IMR-90 (cell line): ENCODE measurements at regions not wholly inside any gene's neighbourhood (a gene's known extent, or its start where the extent isn't known, plus 50 kb on each side); places are given as distances from the start of the nearest gene placed in this dataset.

ENCODE experiments used
- ATAC-seq: fragments of 200-7000 bp; cut with Tn5 transposase; 2 replicates; pipeline ENCODE4 v1.9.1; 2020; ENCODE audit warnings: low read depth, mild to moderate bottlenecking, moderate library complexity
- BruUV-seq: library from RNA; stranded (reverse); fragments of 400-500 nt; replicated peaks from 2 replicates; lab custom pipeline; 2021; lab: Mats Ljungman, UMichigan
- CTCF ChIA-PET: fragments of 300-600 bp; formaldehyde crosslinking; extraction: SDS; loops from one replicate; lab custom pipeline; 2021; ENCODE audit warnings: antibody characterized with exemption; lab: Yijun Ruan, JAX
- POLR2A ChIA-PET: fragments of 300-600 bp; sonication (Branson Sonifier 250); formaldehyde crosslinking; loops from one replicate; lab custom pipeline; 2022; ENCODE audit warnings: antibody characterized with exemption; ENCODE audit not compliant: unreplicated experiment; lab: Charles Lee
- DNase-seq: peaks from one replicate; pipeline ENCODE4 v3.0.0; 2013
- H2AFZ ChIP-seq: replicated peaks from 2 replicates; pipeline ENCODE3; 2013; ENCODE audit warnings: low read length, mild to moderate bottlenecking; ENCODE audit not compliant: poor library complexity
- H2AK5ac ChIP-seq: 2 replicates; pipeline ENCODE4 v1.6.1; 2013; ENCODE audit warnings: low read depth, low read length, inconsistent platforms
- H2AK9ac ChIP-seq: replicated peaks from 2 replicates; pipeline ENCODE3; 2013; ENCODE audit warnings: mild to moderate bottlenecking, low read depth, low read length, moderate library complexity; ENCODE audit not compliant: poor library complexity
- H2BK120ac ChIP-seq: 2 replicates; pipeline ENCODE4 v1.6.1; 2013; ENCODE audit warnings: low read depth, low read length, inconsistent platforms
- H2BK15ac ChIP-seq: 3 replicates; pipeline ENCODE4 v1.6.1; 2013; ENCODE audit warnings: low read depth, low read length, inconsistent platforms
- H2BK20ac ChIP-seq: 2 replicates; pipeline ENCODE4 v1.6.1; 2013; ENCODE audit warnings: low read depth, mild to moderate bottlenecking, inconsistent platforms, low read length, moderate library complexity
- H2BK5ac ChIP-seq: 2 replicates; pipeline ENCODE4 v1.6.1; 2013; ENCODE audit warnings: mild to moderate bottlenecking, low read depth, low read length, inconsistent platforms; ENCODE audit not compliant: poor library complexity, severe bottlenecking
- H3K14ac ChIP-seq: replicated peaks from 2 replicates; pipeline ENCODE4 v1.6.1; 2013; ENCODE audit warnings: low read depth, low read length, inconsistent platforms
- H3K18ac ChIP-seq: 2 replicates; pipeline ENCODE4 v1.6.1; 2013; ENCODE audit warnings: low read depth, low read length, control low read depth
- H3K23ac ChIP-seq: 2 replicates; pipeline ENCODE4 v1.6.1; 2013; ENCODE audit warnings: low read depth, low read length, inconsistent platforms
- H3K27ac ChIP-seq: 2 replicates; pipeline ENCODE4 v1.5.1; 2013; ENCODE audit warnings: mild to moderate bottlenecking, control low read depth, low read length; ENCODE audit not compliant: insufficient read depth
- H3K27me3 ChIP-seq: 2 replicates; pipeline ENCODE4 v1.6.1; 2013; ENCODE audit warnings: low read length; ENCODE audit not compliant: control insufficient read depth, insufficient read depth
- H3K36me3 ChIP-seq: 2 replicates; pipeline ENCODE4 v1.6.1; 2013; ENCODE audit warnings: low read length, mixed read lengths; ENCODE audit not compliant: control insufficient read depth, insufficient read depth
- H3K4ac ChIP-seq: 2 replicates; pipeline ENCODE4 v1.6.1; 2013; ENCODE audit warnings: low read depth, low read length, inconsistent platforms
- H3K4me1 ChIP-seq: 2 replicates; pipeline ENCODE4 v1.6.1; 2013; ENCODE audit warnings: low read length, mixed read lengths; ENCODE audit not compliant: control insufficient read depth, insufficient read depth
- H3K4me2 ChIP-seq: 2 replicates; pipeline ENCODE4 v1.6.1; 2013; ENCODE audit warnings: low read depth, mild to moderate bottlenecking, control low read depth, low read length, moderate library complexity
- H3K4me3 ChIP-seq: 2 replicates; pipeline ENCODE4 v1.5.1; 2013; ENCODE audit warnings: low read depth, mild to moderate bottlenecking, control low read depth, low read length, moderate library complexity; ENCODE audit not compliant: insufficient read depth
- H3K56ac ChIP-seq: 2 replicates; pipeline ENCODE4 v1.6.1; 2013; ENCODE audit warnings: low read length, inconsistent platforms; ENCODE audit not compliant: insufficient read depth; ENCODE audit errors: extremely low read depth
- H3K79me1 ChIP-seq, 2 experiments: 2 replicates each; pipeline ENCODE4 v1.6.1; 2013; ENCODE audit warnings: low read length in 2 of 2, inconsistent platforms in 1 of 2, low read depth in 1 of 2
- H3K9ac ChIP-seq: 2 replicates; pipeline ENCODE4 v1.6.1; 2013; ENCODE audit warnings: low read depth, low read length, control low read depth
- H3K9me1 ChIP-seq: 2 replicates; pipeline ENCODE4 v1.6.1; 2013; ENCODE audit warnings: low read length, inconsistent platforms; ENCODE audit not compliant: insufficient read depth
- H3K9me3 ChIP-seq: 2 replicates; pipeline ENCODE4 v1.6.1; 2013; ENCODE audit warnings: low read length; ENCODE audit not compliant: control insufficient read depth, insufficient read depth
- H4K20me1 ChIP-seq: 2 replicates; pipeline ENCODE4 v1.6.1; 2013; ENCODE audit warnings: low read length, inconsistent platforms; ENCODE audit not compliant: insufficient read depth
- H4K5ac ChIP-seq: 2 replicates; pipeline ENCODE4 v1.6.1; 2013; ENCODE audit warnings: mild to moderate bottlenecking, low read depth, low read length, control low read depth
- H4K8ac ChIP-seq, 2 experiments: 2 replicates each; pipeline ENCODE4 v1.6.1; 2013; ENCODE audit warnings: low read depth in 2 of 2, low read length in 2 of 2, control low read depth in 1 of 2, inconsistent platforms in 1 of 2
- H4K91ac ChIP-seq: 2 replicates; pipeline ENCODE4 v1.6.1; 2013; ENCODE audit warnings: low read depth, low read length, inconsistent platforms; ENCODE audit not compliant: insufficient read depth
- BHLHE40 ChIP-seq: fragments of 150-350 bp; IDR thresholded peaks from 2 replicates; pipeline ENCODE4 v1.6.1; 2016; ENCODE audit warnings: mild to moderate bottlenecking, low read depth, low read length
- CEBPB ChIP-seq: IDR thresholded peaks from 2 replicates; pipeline ENCODE4 v1.6.1; 2012; ENCODE audit warnings: low read depth, low read length, improper control_type of control experiment
- CHD1 ChIP-seq: IDR thresholded peaks from 2 replicates; pipeline ENCODE4 v1.6.1; 2012; ENCODE audit warnings: low read depth, low read length, improper control_type of control experiment
- CTCF ChIP-seq: conservative IDR thresholded peaks from 2 replicates; pipeline ENCODE4 v1.5.1; 2012; ENCODE audit warnings: mild to moderate bottlenecking, low read depth, low read length, improper control_type of control experiment
- ELK1 ChIP-seq: fragments of 150-350 bp; IDR thresholded peaks from 2 replicates; pipeline ENCODE4 v1.6.1; 2016; ENCODE audit warnings: low read depth, mild to moderate bottlenecking, low read length, moderate library complexity, borderline replicate concordance
- FOS ChIP-seq: fragments of 150-350 bp; IDR thresholded peaks from 2 replicates; pipeline ENCODE4 v1.6.1; 2016; ENCODE audit warnings: low read depth, low read length
- MAFK ChIP-seq: IDR thresholded peaks from 2 replicates; pipeline ENCODE4 v1.6.1; 2012; ENCODE audit warnings: low read depth, low read length, improper control_type of control experiment
- MAZ ChIP-seq: IDR thresholded peaks from 2 replicates; pipeline ENCODE4 v1.6.1; 2012; ENCODE audit warnings: low read depth, mild to moderate bottlenecking, low read length, improper control_type of control experiment, moderate library complexity, borderline replicate concordance
- MXI1 ChIP-seq: IDR thresholded peaks from 2 replicates; pipeline ENCODE4 v1.6.1; 2012; ENCODE audit warnings: low read depth, mild to moderate bottlenecking, low read length, moderate library complexity, borderline replicate concordance
- NFE2L2 ChIP-seq: fragments of 150-350 bp; IDR thresholded peaks from 2 replicates; pipeline ENCODE4 v1.6.1; 2016; ENCODE audit warnings: low read depth, mild to moderate bottlenecking, low read length
- POLR2A ChIP-seq: IDR thresholded peaks from 2 replicates; pipeline ENCODE4 v1.6.1; 2012; ENCODE audit warnings: mild to moderate bottlenecking, low read depth, low read length
- RAD21 ChIP-seq: IDR thresholded peaks from 2 replicates; pipeline ENCODE4 v1.6.1; 2012; ENCODE audit warnings: low read length, improper control_type of control experiment
- RCOR1 ChIP-seq: IDR thresholded peaks from 2 replicates; pipeline ENCODE4 v1.6.1; 2012; ENCODE audit warnings: mild to moderate bottlenecking, low read length, improper control_type of control experiment; ENCODE audit not compliant: insufficient replicate concordance
- RFX5 ChIP-seq: IDR thresholded peaks from 2 replicates; pipeline ENCODE4 v1.8.0; 2012; ENCODE audit warnings: low read depth, mild to moderate bottlenecking, low read length, moderate library complexity
- SMC3 ChIP-seq: fragments of 150-350 bp; IDR thresholded peaks from 2 replicates; pipeline ENCODE4 v1.6.1; 2016; ENCODE audit warnings: low read depth, mild to moderate bottlenecking, antibody characterized with exemption, low read length, moderate library complexity
- WGBS, 2 experiments: methylation state at CpG; one replicate each; pipeline versions ENCODE4 v1.1.5 to v1.1.7; 2013; ENCODE audit warnings: missing lambda C conversion rate in 2 of 2; ENCODE audit not compliant: insufficient read length in 1 of 2; ENCODE audit errors: extremely low coverage in 2 of 2; 5-methylcytosine and 5-hydroxymethylcytosine counted together
- dilution Hi-C: fragments of 300-500 bp; cut with HindIII; formaldehyde crosslinking; loops from one replicate; pipeline ENCODE4 v1.14.3; 2018; ENCODE audit warnings: low sequenced_read_pairs; ENCODE audit not compliant: unreplicated experiment
- in situ Hi-C: fragments of 300-500 bp; cut with MboI; formaldehyde crosslinking; loops from 3 replicates; pipeline ENCODE4 v1.14.3; 2019; ENCODE audit warnings: low sequenced_read_pairs, inconsistent platforms, mixed read lengths
- intact Hi-C: fragments of 100-400 bp; cut with micrococcal nuclease; formaldehyde crosslinking; loops from 2 replicates; pipeline ENCODE4 v1.10.0; 2022
- TF ChIP-seq, protein P1 (sequence below): fragments of 150-350 bp; IDR thresholded peaks from 2 replicates; pipeline ENCODE4 v1.6.1; 2017; ENCODE audit warnings: mild to moderate bottlenecking, antibody characterized with exemption, low read length, low read depth

DNA sequence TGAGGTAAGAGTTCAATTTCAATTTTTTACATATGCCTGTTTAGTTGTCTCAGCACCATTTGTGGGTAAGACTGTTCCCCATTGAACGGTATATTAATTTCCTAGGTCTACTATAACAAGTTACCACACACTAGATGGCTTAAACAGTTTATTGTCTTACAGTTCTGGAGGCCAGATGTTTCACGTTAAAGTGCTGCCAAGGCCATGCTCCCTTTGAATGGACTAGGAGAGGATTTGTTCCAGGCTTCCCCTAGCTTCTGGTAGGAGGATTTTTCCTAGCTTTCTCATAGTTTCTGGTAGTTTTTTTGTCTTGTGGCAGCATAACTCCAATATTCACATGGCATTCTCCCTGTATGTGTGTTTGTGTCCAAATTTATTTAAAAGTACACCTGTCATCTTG lies 149.3 kb upstream of the CYSLTR1 start:
- WGBS, 2 experiments = no CpG with 5 or more reads among the region's 2 CpGs
- POLR2A ChIA-PET = no interaction called here
- H4K91ac ChIP-seq = no peak overlapping the region
- H3K27ac ChIP-seq = no peak overlapping the region
- no peak overlapping the region for H3K4me2 ChIP-seq
- no peaks in the 10 kb centered on the region for H3K4me1 ChIP-seq
- H2BK20ac ChIP-seq = no peak overlapping the region
- H2AK5ac ChIP-seq = no peak overlapping the region
- no peaks in the 10 kb centered on the region for H3K36me3 ChIP-seq
- H3K14ac ChIP-seq = no peak overlapping the region
- no peak for TF ChIP-seq FOS
- no peak for TF ChIP-seq MXI1
- no peak for TF ChIP-seq ELK1
- no peak for TF ChIP-seq SMC3
- TF ChIP-seq, protein P1, sequence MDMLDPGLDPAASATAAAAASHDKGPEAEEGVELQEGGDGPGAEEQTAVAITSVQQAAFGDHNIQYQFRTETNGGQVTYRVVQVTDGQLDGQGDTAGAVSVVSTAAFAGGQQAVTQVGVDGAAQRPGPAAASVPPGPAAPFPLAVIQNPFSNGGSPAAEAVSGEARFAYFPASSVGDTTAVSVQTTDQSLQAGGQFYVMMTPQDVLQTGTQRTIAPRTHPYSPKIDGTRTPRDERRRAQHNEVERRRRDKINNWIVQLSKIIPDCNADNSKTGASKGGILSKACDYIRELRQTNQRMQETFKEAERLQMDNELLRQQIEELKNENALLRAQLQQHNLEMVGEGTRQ = no peak
- TF ChIP-seq RAD21 = no peak
- no peak for TF ChIP-seq CEBPB
- no peak for TF ChIP-seq RCOR1
- no peak for TF ChIP-seq BHLHE40
- TF ChIP-seq POLR2A = no peak
- no peak for TF ChIP-seq CTCF
- no peak for TF ChIP-seq NFE2L2
- TF ChIP-seq MAFK = no peak
- no peak for TF ChIP-seq CHD1
- TF ChIP-seq MAZ = no peak
- no peak for TF ChIP-seq RFX5
- H4K8ac ChIP-seq = no peak overlapping the region
- dilution Hi-C loops = no loop called here
- no peak overlapping the region for H2AFZ ChIP-seq
- H3K79me1 ChIP-seq = no peaks in the 10 kb centered on the region
- H3K23ac ChIP-seq = no peak overlapping the region
- no peak overlapping the region for H2BK120ac ChIP-seq
- no peak overlapping the region for H3K4ac ChIP-seq
- DNase-seq (no peak), ATAC-seq (no peak)
- intact Hi-C loops = no loop called here
- H4K20me1 ChIP-seq = no peaks in the 10 kb centered on the region
- H3K9ac ChIP-seq = no peak overlapping the region
- H3K56ac ChIP-seq = no peak overlapping the region
- no peaks in the 10 kb centered on the region for H3K27me3 ChIP-seq
- in situ Hi-C loops = no loop called here
- no peak overlapping the region for H2BK5ac ChIP-seq
- H2AK9ac ChIP-seq = no peak overlapping the region
- no peak overlapping the region for H2BK15ac ChIP-seq
- CTCF ChIA-PET = no interaction called here
- H3K9me3 ChIP-seq = no peaks in the 10 kb centered on the region
- no TSS peak for BruUV-seq
- H3K9me1 ChIP-seq = no peaks in the 10 kb centered on the region
- no peak overlapping the region for H3K4me3 ChIP-seq
- H4K5ac ChIP-seq = no peak overlapping the region
- no peak overlapping the region for H3K18ac ChIP-seq
